DND-41 (cell line): ENCODE measurements at regions not wholly inside any gene's neighbourhood (a gene's known extent, or its start where the extent isn't known, plus 50 kb on each side); places are given as distances from the start of the nearest gene placed in this dataset.

Source experiments
- CTCF ChIP-seq: IDR thresholded peaks from 2 replicates; pipeline ENCODE4 v1.5.1; 2012; ENCODE audit warnings: borderline replicate concordance, low read length, moderate library complexity, mild to moderate bottlenecking; ENCODE audit not compliant: poor library complexity, severe bottlenecking; ENCODE audit errors: extremely low read depth
- EZH2 ChIP-seq: IDR thresholded peaks from 3 replicates; pipeline ENCODE4 v1.6.1; 2012; ENCODE audit warnings: borderline replicate concordance, low read depth, mild to moderate bottlenecking, moderate library complexity, low read length, inconsistent platforms; ENCODE audit not compliant: severe bottlenecking

- no peak for TF ChIP-seq CTCF
- no peak for TF ChIP-seq EZH2
Observed at GRCh38 chr11:2077061-2077802, 62.0 kb downstream of the IGF2 start.
